ENCODE measurements at regions not wholly inside any gene's neighbourhood (a gene's known extent, or its start where the extent isn't known, plus 50 kb on each side); places are given as distances from the start of the nearest gene placed in this dataset.
"Not testable (repeated sequence)": the region's sequence is repeated elsewhere in the genome, so short reads cannot be mapped to it uniquely, and the experiment has no call there.

DNA sequence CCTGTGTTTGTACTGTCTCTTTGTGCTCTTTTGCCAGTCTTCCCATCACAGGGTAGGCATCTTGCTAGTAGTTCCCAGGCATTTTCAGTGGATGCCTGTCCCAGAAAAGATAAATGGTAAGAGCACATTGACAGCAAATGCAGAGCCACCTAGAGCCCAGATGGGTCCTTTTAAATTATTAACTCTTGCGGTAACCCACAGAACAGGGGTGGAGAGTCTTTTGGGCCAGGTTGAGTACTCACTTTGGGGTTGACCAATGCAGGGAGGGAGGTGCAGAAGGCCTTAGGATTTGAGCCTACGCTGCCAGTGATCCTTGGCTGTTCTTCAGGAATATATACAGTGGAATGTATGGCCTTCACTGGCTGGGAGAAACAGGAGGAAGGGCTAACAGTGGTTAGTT lies 173.8 kb downstream of the MSN start:
- no peak overlapping the region for H3K27ac ChIP-seq (ENCODE audit: low read depth, low read length)
- H3K27me3 ChIP-seq (ENCODE audit: insufficient read depth, low read length, poor library complexity, severe bottlenecking) = no peaks in the 10 kb centered on the region
- no peak overlapping the region for H3K4me3 ChIP-seq (ENCODE audit: low read length)
- Mint-ChIP-seq H3K36me3 (no peaks in the 10 kb centered on the region), H3K9me3 (no peaks in the 10 kb centered on the region), H3K27ac (no peak overlapping the region), H3K4me3 (no peak overlapping the region), H3K4me1 (peaks cover 6 to 7% (median 7%) of the 10 kb centered on the region in 3 donors), H3K27me3 (peaks cover 0 to 8% of the 10 kb centered on the region in 2 donors)
- H3K9me3 ChIP-seq (ENCODE audit: low read length) = no peaks in the 10 kb centered on the region
- H3K36me3 ChIP-seq (ENCODE audit: insufficient read depth, low read length) = no peaks in the 10 kb centered on the region
- no peak for DNase-seq
- ChIA-PET CTCF (no interaction called here), POLR2A (no interaction called here)
- no peaks in the 10 kb centered on the region for H3K4me1 ChIP-seq (ENCODE audit: insufficient read depth, low read length)

- Histone ChIP-seq H3K27me3 (ENCODE audit: insufficient read depth, low read length, poor library complexity, severe bottlenecking) (no peaks in the 10 kb centered on the region), H3K27ac (ENCODE audit: low read depth, low read length) (no peak overlapping the region), H3K36me3 (ENCODE audit: insufficient read depth, low read length) (no peaks in the 10 kb centered on the region), H3K4me3 (ENCODE audit: low read length) (no peak overlapping the region), H3K4me1 (ENCODE audit: insufficient read depth, low read length) (no peaks in the 10 kb centered on the region), H3K9me3 (ENCODE audit: low read length) (no peaks in the 10 kb centered on the region)
- Mint-ChIP-seq H3K9me3 (peaks cover 0 to 2% (median 0%) of the 10 kb centered on the region in 5 donors), H3K27me3 (peaks cover 0 to 6% of the 10 kb centered on the region in 2 donors), H3K4me3 (no peak overlapping the region), H3K4me1 (peaks cover 6 to 7% (median 7%) of the 10 kb centered on the region in 3 donors), H3K36me3 (no peaks in the 10 kb centered on the region), H3K27ac (no peak overlapping the region)
- CTCF ChIA-PET = no interaction called here
- POLR2A ChIA-PET = no interaction called here
- DNase-seq = no peak
These were observed 171.2 kb downstream of the MSN start for GRCh38 chrX:65838674-65839073.

DNA sequence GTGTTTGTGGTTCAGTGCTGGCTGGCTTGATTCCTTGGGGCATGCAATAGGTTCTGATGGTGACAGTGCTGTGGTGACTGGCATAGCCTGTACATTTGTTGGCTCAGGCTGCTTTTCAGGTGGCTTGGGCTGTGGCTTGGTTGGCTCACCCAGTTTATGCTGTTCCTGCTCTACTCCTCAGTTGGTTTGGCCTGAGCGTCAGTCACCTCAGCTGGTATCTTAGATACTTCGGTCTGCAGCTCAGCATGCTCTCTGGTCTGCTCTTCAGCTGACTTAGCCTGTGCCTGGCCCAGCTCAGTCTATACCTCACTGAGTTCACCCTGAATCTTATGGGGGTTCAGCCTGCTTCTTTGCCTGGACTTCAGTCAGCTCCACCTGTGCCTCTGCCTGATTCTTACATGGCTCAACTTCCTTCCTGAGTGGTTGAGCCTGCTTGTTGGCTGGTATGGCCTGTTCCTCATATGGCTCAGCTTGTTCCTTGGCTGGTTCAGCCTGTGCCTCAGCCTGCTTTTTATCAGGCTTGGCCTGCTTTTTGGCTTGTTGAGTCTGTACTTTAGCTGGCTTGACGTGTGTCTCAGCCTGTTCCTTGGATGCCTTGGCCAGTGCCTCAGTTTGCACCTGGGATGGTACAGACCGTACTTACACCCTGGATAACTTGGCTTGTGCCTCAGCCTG lies 170.6 kb downstream of the MSN start:
- peaks cover 0 to 5% of the 10 kb centered on the region in 2 donors for H3K27me3 Mint-ChIP-seq
- H3K4me3 ChIP-seq (ENCODE audit: low read length) = no peak overlapping the region
- peaks cover 0 to 2% (median 0%) of the 10 kb centered on the region in 5 donors for H3K9me3 Mint-ChIP-seq
- DNase-seq = no peak
- H3K9me3 ChIP-seq (ENCODE audit: low read length) = no peaks in the 10 kb centered on the region
- H3K36me3 Mint-ChIP-seq = no peaks in the 10 kb centered on the region
- H3K36me3 ChIP-seq (ENCODE audit: insufficient read depth, low read length) = no peaks in the 10 kb centered on the region
- H3K27ac Mint-ChIP-seq = no peak overlapping the region
- no peak overlapping the region for H3K27ac ChIP-seq (ENCODE audit: low read depth, low read length)
- ChIA-PET CTCF (no interaction called here), POLR2A (no interaction called here)
- no peaks in the 10 kb centered on the region for H3K27me3 ChIP-seq (ENCODE audit: insufficient read depth, low read length, poor library complexity, severe bottlenecking)
- no peak overlapping the region for H3K4me3 Mint-ChIP-seq
- no peaks in the 10 kb centered on the region for H3K4me1 ChIP-seq (ENCODE audit: insufficient read depth, low read length)
- H3K4me1 Mint-ChIP-seq = peaks cover 6 to 7% (median 7%) of the 10 kb centered on the region in 3 donors

DNA sequence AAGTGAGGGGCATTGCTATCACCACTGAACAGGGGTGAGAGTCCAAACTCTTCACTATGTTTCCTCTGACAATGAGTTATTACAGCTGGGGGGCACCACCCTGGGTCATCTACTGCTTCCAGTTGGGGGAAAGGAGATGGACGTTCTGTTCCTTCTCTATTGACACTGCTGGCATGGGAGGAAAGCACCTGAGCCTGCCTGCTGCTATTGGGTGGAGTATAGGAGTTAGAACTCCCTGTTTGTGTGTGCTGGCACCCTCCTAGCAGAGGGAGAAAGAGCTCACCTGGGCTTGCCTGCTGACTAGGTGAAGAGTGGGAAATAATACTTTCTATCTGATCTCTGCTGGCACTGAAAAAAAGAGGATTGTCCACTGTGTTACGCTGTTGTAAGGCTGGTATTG lies 163.8 kb downstream of the MSN start:
- H3K27ac Mint-ChIP-seq = no peak overlapping the region
- peaks cover 0 to 6% of the 10 kb centered on the region in 2 donors for H3K27me3 Mint-ChIP-seq
- peaks cover 0 to 3% (median 0%) of the 10 kb centered on the region in 3 donors for H3K36me3 Mint-ChIP-seq
- Histone ChIP-seq H3K4me3 (ENCODE audit: low read length) (no peak overlapping the region), H3K36me3 (ENCODE audit: insufficient read depth, low read length) (no peaks in the 10 kb centered on the region), H3K27ac (ENCODE audit: low read depth, low read length) (no peak overlapping the region), H3K9me3 (ENCODE audit: low read length) (no peaks in the 10 kb centered on the region), H3K4me1 (ENCODE audit: insufficient read depth, low read length) (no peaks in the 10 kb centered on the region), H3K27me3 (ENCODE audit: insufficient read depth, low read length, poor library complexity, severe bottlenecking) (no peaks in the 10 kb centered on the region)
- H3K4me1 Mint-ChIP-seq = no peaks in the 10 kb centered on the region
- H3K9me3 Mint-ChIP-seq = peaks cover 0 to 2% (median 0%) of the 10 kb centered on the region in 5 donors
- CTCF ChIA-PET = no interaction called here
- no peak for DNase-seq
- POLR2A ChIA-PET = no interaction called here
- H3K4me3 Mint-ChIP-seq = no peak overlapping the region

DNA sequence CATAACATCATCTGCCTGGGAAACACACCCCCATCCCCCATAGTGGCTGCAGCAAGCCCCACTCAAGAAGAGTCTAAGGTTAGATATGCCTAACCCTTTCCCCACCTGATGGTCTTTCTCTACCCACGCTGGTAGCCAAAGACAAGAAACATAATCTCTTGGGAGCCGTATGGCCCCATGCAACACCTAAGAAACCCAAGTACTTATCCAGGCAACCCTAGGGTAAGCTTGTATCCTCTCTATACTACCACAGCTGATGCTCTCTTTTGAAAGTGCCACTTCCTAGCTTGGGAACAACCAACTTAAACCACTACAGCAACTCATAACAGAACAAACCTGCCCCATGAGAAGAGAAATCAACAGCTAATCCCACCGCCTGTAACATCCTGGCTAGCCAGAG lies 161.1 kb downstream of the MSN start:
- H3K27ac ChIP-seq (ENCODE audit: low read depth, low read length) = no peak overlapping the region
- no peaks in the 10 kb centered on the region for H3K9me3 ChIP-seq (ENCODE audit: low read length)
- peaks cover 0 to 7% of the 10 kb centered on the region in 2 donors for H3K27me3 Mint-ChIP-seq
- POLR2A ChIA-PET = no interaction called here
- peaks cover 0 to 3% (median 0%) of the 10 kb centered on the region in 3 donors for H3K36me3 Mint-ChIP-seq
- H3K4me3 ChIP-seq (ENCODE audit: low read length) = no peak overlapping the region
- no peak overlapping the region for H3K4me3 Mint-ChIP-seq
- no peaks in the 10 kb centered on the region for H3K4me1 ChIP-seq (ENCODE audit: insufficient read depth, low read length)
- no peak for DNase-seq
- no peak overlapping the region for H3K27ac Mint-ChIP-seq
- H3K4me1 Mint-ChIP-seq = no peaks in the 10 kb centered on the region
- H3K9me3 Mint-ChIP-seq = peaks cover 0 to 1% (median 0%) of the 10 kb centered on the region in 5 donors
- no peaks in the 10 kb centered on the region for H3K27me3 ChIP-seq (ENCODE audit: insufficient read depth, low read length, poor library complexity, severe bottlenecking)
- CTCF ChIA-PET = no interaction called here
- H3K36me3 ChIP-seq (ENCODE audit: insufficient read depth, low read length) = no peaks in the 10 kb centered on the region

DNA sequence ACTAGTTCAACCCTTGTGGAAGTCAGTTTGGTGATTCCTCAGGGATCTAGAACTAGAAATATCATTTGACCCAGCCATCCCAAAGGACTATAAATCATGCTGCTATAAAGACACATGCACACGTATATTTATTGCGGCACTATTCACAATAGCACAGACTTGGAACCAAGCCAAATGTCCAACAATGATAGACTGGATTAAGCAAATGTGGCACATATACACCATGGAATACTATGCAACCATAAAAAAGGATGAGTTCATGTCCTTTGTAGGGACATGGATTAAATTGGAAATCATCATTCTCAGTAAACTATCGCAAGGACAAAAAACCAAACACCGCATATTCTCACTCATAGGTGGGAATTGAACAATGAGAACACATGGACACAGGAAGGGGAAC lies 157.8 kb downstream of the MSN start:
- H3K36me3 ChIP-seq (ENCODE audit: insufficient read depth, low read length); H3K27ac ChIP-seq (ENCODE audit: low read depth, low read length); DNase-seq; H3K9me3 Mint-ChIP-seq; H3K4me3 Mint-ChIP-seq; H3K4me3 ChIP-seq (ENCODE audit: low read length); H3K4me1 ChIP-seq (ENCODE audit: insufficient read depth, low read length); H3K9me3 ChIP-seq (ENCODE audit: low read length); H3K27me3 Mint-ChIP-seq; H3K27me3 ChIP-seq (ENCODE audit: insufficient read depth, low read length, poor library complexity, severe bottlenecking); H3K36me3 Mint-ChIP-seq; CTCF ChIA-PET; POLR2A ChIA-PET; H3K27ac Mint-ChIP-seq: not testable (repeated sequence)
- H3K4me1 Mint-ChIP-seq = peaks cover 4 to 14% (median 14%) of the 10 kb centered on the region in 3 donors

GRCh38 chrX:65821721-65822496 lies 154.5 kb downstream of the MSN start:
- POLR2A ChIA-PET = no interaction called here
- Mint-ChIP-seq H3K9me3 (peaks cover 0 to 4% (median 2%) of the 10 kb centered on the region in 5 donors), H3K4me3 (peak overlapping the region; percentile 75 to 86 (median 78)), H3K36me3 (peaks cover 0 to 3% (median 1%) of the 10 kb centered on the region in 3 donors), H3K27ac (peak overlapping the region in 6 of 8 donors; percentile 11 to 64 (median 45)), H3K4me1 (peaks cover 4 to 14% (median 14%) of the 10 kb centered on the region in 3 donors), H3K27me3 (peaks cover 0 to 2% of the 10 kb centered on the region in 2 donors)
- Histone ChIP-seq H3K4me1 (ENCODE audit: insufficient read depth, low read length) (peaks cover 4% of the 10 kb centered on the region), H3K36me3 (ENCODE audit: insufficient read depth, low read length) (no peaks in the 10 kb centered on the region), H3K9me3 (ENCODE audit: low read length) (no peaks in the 10 kb centered on the region), H3K4me3 (ENCODE audit: low read length) (peak overlapping the region; percentile 28), H3K27ac (ENCODE audit: low read depth, low read length) (no peak overlapping the region), H3K27me3 (ENCODE audit: insufficient read depth, low read length, poor library complexity, severe bottlenecking) (no peaks in the 10 kb centered on the region)
- DNase-seq = peak; percentile 2 to 55 (median 23)
- CTCF ChIA-PET = interaction anchor here (1.4 kb wide), 1 partner anchor 99 kb away, joined by 3 read pairs; no protein-coding TSS in a partner anchor

- H3K36me3 ChIP-seq (ENCODE audit: insufficient read depth, low read length); H3K4me1 ChIP-seq (ENCODE audit: insufficient read depth, low read length); H3K27ac ChIP-seq (ENCODE audit: low read depth, low read length); CTCF ChIA-PET; H3K4me3 Mint-ChIP-seq; POLR2A ChIA-PET; H3K4me3 ChIP-seq (ENCODE audit: low read length); H3K27ac Mint-ChIP-seq; DNase-seq; H3K9me3 ChIP-seq (ENCODE audit: low read length); H3K27me3 ChIP-seq (ENCODE audit: insufficient read depth, low read length, poor library complexity, severe bottlenecking); H3K27me3 Mint-ChIP-seq; H3K36me3 Mint-ChIP-seq; H3K9me3 Mint-ChIP-seq: not testable (repeated sequence)
- H3K4me1 Mint-ChIP-seq = peaks cover 4 to 14% (median 14%) of the 10 kb centered on the region in 3 donors
These were observed 152.5 kb downstream of the MSN start for GRCh38 chrX:65819983-65820382.
